Tibial artery (tissue), 4 donors: ENCODE measurements at regions not wholly inside any gene's neighbourhood (a gene's known extent, or its start where the extent isn't known, plus 50 kb on each side); places are given as distances from the start of the nearest gene placed in this dataset.

ENCODE experiments used
- DNase-seq, 2 donors: peaks; one replicate each; pipeline ENCODE4 v3.0.0-alpha.2; 2019
- H3K27ac ChIP-seq, 2 donors: fragments of 200-600 bp; sonication (generic) in 1 of 2; 1 replicate in 1 of 2; 2 replicates in 1 of 2; pipeline ENCODE4 v1.5.1; 2018 to 2019; ENCODE audit warnings: mild to moderate bottlenecking in 1 of 2
- H3K27me3 ChIP-seq, 2 donors: fragments of 200-600 bp; sonication (generic) in 1 of 2; one replicate each; pipeline versions ENCODE4 v1.5.1 to v1.6.0; 2016 to 2019
- H3K36me3 ChIP-seq, 3 donors: fragments of 200-600 bp; sonication (generic) in 2 of 3; one replicate each; pipeline ENCODE4 v1.5.1; 2016 to 2019; ENCODE audit warnings: mild to moderate bottlenecking in 2 of 3
- H3K4me1 ChIP-seq, 4 donors: fragments of 200-600 bp; sonication (generic) in 2 of 4; 1 replicate in 3 of 4; 2 replicates in 1 of 4; pipeline ENCODE4 v1.5.1; 2016 to 2019
- H3K4me3 ChIP-seq, 2 donors: fragments of 200-600 bp; sonication (generic) in 1 of 2; 1 replicate in 1 of 2; 2 replicates in 1 of 2; pipeline ENCODE4 v1.5.1; 2018 to 2019; ENCODE audit warnings: mild to moderate bottlenecking in 2 of 2
- H3K9me3 ChIP-seq, 3 donors: fragments of 200-600 bp; sonication (generic) in 1 of 3; one replicate each; pipeline ENCODE4 v1.5.1; 2016 to 2019
- intact Hi-C: fragments of 100-400 bp; cut with DNase I; formaldehyde crosslinking; loops from one replicate; pipeline ENCODE4 v1.15.0; 2023; ENCODE audit warnings: low total_unique reads
- TF ChIP-seq, protein P1 (sequence below), 2 experiments: fragments of 200-600 bp in 1 of 2; fragments of 450-650 bp in 1 of 2; IDR thresholded peaks; one replicate each; pipeline ENCODE4 v1.5.1; 2017 to 2019; ENCODE audit warnings: antibody characterized with exemption in 2 of 2, mild to moderate bottlenecking in 1 of 2, moderate library complexity in 1 of 2

DNA sequence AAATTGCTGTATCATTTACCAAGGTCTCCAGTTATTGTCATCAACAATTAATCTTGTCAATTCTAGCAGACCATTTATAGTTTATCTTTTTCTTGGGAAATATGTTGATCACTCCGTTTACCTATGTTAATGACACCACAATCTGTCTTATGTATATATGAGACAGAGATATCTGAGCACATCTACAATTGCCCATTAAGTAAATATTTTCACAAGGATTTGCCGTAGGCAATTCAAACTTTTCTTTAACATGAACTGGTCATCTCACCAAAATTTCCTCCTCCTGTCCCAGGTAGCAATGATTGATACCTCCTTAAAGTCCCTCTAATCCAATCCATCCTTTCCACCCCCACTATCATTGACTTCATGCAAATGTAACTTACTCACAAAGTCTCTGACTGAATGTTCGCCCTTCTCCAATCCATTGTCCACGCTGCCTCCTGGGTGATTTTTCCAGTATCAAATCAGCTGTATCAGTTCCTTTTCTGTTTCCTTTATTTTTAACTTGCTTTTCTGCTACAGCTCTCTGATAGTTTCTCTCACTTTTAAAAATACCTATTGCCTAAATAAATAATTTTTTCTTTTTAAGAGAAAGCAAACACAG, 138.3 kb downstream of the GNAT3 start:
- no peaks in the 10 kb centered on the region for H3K27me3 ChIP-seq
- TF ChIP-seq, protein P1, sequence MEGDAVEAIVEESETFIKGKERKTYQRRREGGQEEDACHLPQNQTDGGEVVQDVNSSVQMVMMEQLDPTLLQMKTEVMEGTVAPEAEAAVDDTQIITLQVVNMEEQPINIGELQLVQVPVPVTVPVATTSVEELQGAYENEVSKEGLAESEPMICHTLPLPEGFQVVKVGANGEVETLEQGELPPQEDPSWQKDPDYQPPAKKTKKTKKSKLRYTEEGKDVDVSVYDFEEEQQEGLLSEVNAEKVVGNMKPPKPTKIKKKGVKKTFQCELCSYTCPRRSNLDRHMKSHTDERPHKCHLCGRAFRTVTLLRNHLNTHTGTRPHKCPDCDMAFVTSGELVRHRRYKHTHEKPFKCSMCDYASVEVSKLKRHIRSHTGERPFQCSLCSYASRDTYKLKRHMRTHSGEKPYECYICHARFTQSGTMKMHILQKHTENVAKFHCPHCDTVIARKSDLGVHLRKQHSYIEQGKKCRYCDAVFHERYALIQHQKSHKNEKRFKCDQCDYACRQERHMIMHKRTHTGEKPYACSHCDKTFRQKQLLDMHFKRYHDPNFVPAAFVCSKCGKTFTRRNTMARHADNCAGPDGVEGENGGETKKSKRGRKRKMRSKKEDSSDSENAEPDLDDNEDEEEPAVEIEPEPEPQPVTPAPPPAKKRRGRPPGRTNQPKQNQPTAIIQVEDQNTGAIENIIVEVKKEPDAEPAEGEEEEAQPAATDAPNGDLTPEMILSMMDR (IDR thresholded peaks at IDR 0.05) = no peak
- intact Hi-C loops = no loop called here
- H3K9me3 ChIP-seq = no peaks in the 10 kb centered on the region
- H3K27ac ChIP-seq = peak overlapping the region; percentile 13 to 60
- H3K4me1 ChIP-seq = peaks cover 0 to 39% (median 0%) of the 10 kb centered on the region in 4 donors
- no peaks in the 10 kb centered on the region for H3K36me3 ChIP-seq
- no peak overlapping the region for H3K4me3 ChIP-seq
- DNase-seq = no peak

DNA sequence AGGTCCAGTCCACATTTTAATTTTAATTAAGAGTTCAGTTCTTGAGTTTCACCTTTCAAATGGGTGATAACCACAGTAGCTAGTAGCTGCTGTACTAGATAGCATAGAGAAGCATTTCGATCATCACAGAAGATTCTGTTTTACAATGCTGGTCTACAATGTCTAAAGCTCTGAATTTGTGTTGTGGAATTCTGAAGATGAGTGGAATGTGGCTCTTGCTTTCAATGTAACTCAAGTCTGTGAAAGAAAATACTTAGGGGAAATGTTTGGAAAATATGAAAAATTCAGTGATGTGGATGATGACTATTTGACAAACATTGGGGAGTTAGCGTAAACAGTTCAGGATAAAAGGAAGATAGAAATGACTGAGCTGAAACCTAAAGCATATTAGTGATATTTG, 139.4 kb downstream of the GNAT3 start:
- intact Hi-C loops = no loop called here
- no peaks in the 10 kb centered on the region for H3K9me3 ChIP-seq
- H3K27me3 ChIP-seq = no peaks in the 10 kb centered on the region
- TF ChIP-seq, protein P1 (IDR thresholded peaks at IDR 0.05) = no peak
- H3K27ac ChIP-seq = no peak overlapping the region
- no peaks in the 10 kb centered on the region for H3K36me3 ChIP-seq
- H3K4me3 ChIP-seq = no peak overlapping the region
- DNase-seq = no peak
- H3K4me1 ChIP-seq = peaks cover 0 to 30% (median 0%) of the 10 kb centered on the region in 4 donors

DNA sequence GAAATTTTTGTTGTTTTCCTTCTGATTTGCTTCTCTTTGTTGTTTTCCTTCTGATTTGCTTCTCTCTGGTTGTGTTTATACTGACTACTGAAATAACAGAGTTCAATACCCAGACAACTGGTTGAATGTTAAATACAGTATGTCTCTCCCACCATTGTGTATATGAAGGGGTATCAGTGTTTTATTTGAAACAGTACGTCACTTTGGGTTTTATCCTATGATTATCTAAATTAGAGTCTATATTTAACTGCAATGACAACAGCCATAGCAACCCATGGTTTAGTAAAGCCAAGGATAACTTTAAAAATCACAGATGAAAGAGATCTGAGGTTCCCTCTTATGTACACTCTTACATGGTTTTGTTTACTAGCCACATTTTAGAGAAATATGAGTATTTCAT, 141.3 kb downstream of the GNAT3 start:
- Histone ChIP-seq H3K27ac (no peak overlapping the region), H3K27me3 (no peaks in the 10 kb centered on the region), H3K36me3 (no peaks in the 10 kb centered on the region), H3K4me1 (peaks cover 0 to 30% (median 0%) of the 10 kb centered on the region in 4 donors), H3K9me3 (no peaks in the 10 kb centered on the region), H3K4me3 (no peak overlapping the region)
- TF ChIP-seq, protein P1 (IDR thresholded peaks at IDR 0.05) = no peak
- DNase-seq = no peak
- intact Hi-C loops = no loop called here

DNA sequence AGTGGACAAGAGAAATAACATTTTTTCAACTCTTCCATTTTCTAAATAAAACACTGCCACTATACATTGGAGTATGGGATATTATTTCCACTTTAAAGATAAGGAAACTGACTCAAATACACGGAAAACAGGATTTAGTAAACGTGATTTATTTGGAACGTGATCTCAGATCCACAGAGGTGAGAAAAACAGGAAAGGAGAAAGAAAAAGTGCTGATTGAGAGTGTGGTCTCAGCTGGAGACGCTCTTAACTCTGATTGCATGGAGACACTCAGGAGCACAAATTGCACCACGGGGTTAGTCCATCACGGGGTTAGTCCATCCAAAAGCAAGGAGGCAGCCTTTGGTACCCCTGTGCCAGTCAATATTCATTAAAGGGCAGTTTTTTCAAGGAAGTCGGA, 142.5 kb downstream of the GNAT3 start:
- H3K4me3 ChIP-seq = no peak overlapping the region
- no peaks in the 10 kb centered on the region for H3K27me3 ChIP-seq
- intact Hi-C loops = no loop called here
- DNase-seq = no peak
- H3K36me3 ChIP-seq = no peaks in the 10 kb centered on the region
- TF ChIP-seq, protein P1 (IDR thresholded peaks at IDR 0.05) = no peak
- peaks cover 0 to 4% (median 4%) of the 10 kb centered on the region in 3 donors for H3K9me3 ChIP-seq
- no peak overlapping the region for H3K27ac ChIP-seq
- H3K4me1 ChIP-seq = peaks cover 0 to 24% (median 0%) of the 10 kb centered on the region in 4 donors

DNA sequence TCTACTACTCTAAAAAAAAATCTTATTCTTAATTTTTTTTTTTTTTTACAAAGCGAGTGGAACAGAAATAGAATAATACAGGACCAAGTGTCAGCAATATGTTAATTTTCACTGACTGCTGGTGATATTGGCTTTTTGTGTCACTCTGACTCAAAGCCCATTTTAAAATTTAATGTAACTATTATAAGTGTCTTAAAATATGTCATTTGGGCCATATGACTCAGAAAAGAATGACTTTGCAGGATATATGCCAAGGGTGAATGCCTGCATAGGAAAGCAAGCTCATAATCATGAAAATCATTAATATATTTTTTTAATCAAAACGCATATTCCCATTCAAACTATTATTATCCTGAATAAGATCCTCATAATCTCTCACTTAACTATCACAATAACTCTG, 149.2 kb downstream of the GNAT3 start:
- no peaks in the 10 kb centered on the region for H3K4me1 ChIP-seq
- TF ChIP-seq, protein P1 (IDR thresholded peaks at IDR 0.05) = no peak
- H3K36me3 ChIP-seq = no peaks in the 10 kb centered on the region
- no peak overlapping the region for H3K4me3 ChIP-seq
- DNase-seq = no peak
- H3K9me3 ChIP-seq = peaks cover 0 to 4% (median 4%) of the 10 kb centered on the region in 3 donors
- no peak overlapping the region for H3K27ac ChIP-seq
- intact Hi-C loops = no loop called here
- no peaks in the 10 kb centered on the region for H3K27me3 ChIP-seq
